ENCODE measurements at regions not wholly inside any gene's neighbourhood (a gene's known extent, or its start where the extent isn't known, plus 50 kb on each side); places are given as distances from the start of the nearest gene placed in this dataset.

DNA sequence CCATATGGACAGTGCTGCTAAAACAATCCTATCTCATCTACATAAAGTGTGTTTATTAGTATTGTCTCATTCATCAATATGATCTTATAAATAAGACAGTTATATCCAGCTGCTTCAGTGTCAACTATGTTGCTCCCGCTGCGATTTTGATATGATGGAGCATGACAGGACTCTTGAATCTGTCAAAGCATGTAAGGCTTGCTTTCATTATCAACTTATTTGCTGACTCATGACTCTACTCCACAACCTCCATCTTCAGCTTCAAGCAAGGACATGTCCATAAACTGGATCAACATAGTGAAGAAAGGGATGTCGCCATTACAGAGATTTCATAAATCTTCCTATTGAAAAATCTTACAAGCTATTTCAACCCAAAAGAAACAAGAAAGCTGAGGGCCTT lies 2812.6 kb downstream of the PCDH9 start:
- H3K9me3 Mint-ChIP-seq: no peaks in the 10 kb centered on the region

GRCh38 chr13:64414381-64414780 lies 2815.8 kb downstream of the PCDH9 start:
- ChIA-PET POLR2A (interaction anchor here (0.6 kb wide), 1 partner anchor 11 kb away, joined by 6 read pairs; no protein-coding TSS in a partner anchor), CTCF (no interaction called here)
- Mint-ChIP-seq H3K27me3 (ENCODE audit: low read depth) (no peaks in the 10 kb centered on the region), H3K4me1 (no peaks in the 10 kb centered on the region), H3K36me3 (no peaks in the 10 kb centered on the region), H3K9me3 (no peaks in the 10 kb centered on the region), H3K4me3 (no peak overlapping the region), H3K27ac (no peak overlapping the region)
- no peak for DNase-seq (ENCODE audit: low spot score)
- TF ChIP-seq JAZF1 (CRISPR knock-in tag; IDR thresholded peaks at IDR 0.05): no peak
- no peak for TF ChIP-seq ZNF219 (CRISPR knock-in tag; IDR thresholded peaks at IDR 0.05; ENCODE audit: borderline replicate concordance)
- TF ChIP-seq SOX15 (CRISPR knock-in tag; IDR thresholded peaks at IDR 0.05): no peak
- no peak for TF ChIP-seq ZNF423 (CRISPR knock-in tag; IDR thresholded peaks at IDR 0.05)
- TF ChIP-seq, protein P1, sequence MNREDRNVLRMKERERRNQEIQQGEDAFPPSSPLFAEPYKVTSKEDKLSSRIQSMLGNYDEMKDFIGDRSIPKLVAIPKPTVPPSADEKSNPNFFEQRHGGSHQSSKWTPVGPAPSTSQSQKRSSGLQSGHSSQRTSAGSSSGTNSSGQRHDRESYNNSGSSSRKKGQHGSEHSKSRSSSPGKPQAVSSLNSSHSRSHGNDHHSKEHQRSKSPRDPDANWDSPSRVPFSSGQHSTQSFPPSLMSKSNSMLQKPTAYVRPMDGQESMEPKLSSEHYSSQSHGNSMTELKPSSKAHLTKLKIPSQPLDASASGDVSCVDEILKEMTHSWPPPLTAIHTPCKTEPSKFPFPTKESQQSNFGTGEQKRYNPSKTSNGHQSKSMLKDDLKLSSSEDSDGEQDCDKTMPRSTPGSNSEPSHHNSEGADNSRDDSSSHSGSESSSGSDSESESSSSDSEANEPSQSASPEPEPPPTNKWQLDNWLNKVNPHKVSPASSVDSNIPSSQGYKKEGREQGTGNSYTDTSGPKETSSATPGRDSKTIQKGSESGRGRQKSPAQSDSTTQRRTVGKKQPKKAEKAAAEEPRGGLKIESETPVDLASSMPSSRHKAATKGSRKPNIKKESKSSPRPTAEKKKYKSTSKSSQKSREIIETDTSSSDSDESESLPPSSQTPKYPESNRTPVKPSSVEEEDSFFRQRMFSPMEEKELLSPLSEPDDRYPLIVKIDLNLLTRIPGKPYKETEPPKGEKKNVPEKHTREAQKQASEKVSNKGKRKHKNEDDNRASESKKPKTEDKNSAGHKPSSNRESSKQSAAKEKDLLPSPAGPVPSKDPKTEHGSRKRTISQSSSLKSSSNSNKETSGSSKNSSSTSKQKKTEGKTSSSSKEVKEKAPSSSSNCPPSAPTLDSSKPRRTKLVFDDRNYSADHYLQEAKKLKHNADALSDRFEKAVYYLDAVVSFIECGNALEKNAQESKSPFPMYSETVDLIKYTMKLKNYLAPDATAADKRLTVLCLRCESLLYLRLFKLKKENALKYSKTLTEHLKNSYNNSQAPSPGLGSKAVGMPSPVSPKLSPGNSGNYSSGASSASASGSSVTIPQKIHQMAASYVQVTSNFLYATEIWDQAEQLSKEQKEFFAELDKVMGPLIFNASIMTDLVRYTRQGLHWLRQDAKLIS (CRISPR knock-in tag; IDR thresholded peaks at IDR 0.05; ENCODE audit: borderline replicate concordance): no peak
- TF ChIP-seq ZNF263 (CRISPR knock-in tag; IDR thresholded peaks at IDR 0.05; ENCODE audit: low read depth): no peak
- TF ChIP-seq SMAD4 (CRISPR knock-in tag; IDR thresholded peaks at IDR 0.05): no peak
- TF ChIP-seq, protein P2, sequence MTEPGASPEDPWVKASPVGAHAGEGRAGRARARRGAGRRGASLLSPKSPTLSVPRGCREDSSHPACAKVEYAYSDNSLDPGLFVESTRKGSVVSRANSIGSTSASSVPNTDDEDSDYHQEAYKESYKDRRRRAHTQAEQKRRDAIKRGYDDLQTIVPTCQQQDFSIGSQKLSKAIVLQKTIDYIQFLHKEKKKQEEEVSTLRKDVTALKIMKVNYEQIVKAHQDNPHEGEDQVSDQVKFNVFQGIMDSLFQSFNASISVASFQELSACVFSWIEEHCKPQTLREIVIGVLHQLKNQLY (CRISPR knock-in tag; IDR thresholded peaks at IDR 0.05): no peak
- TF ChIP-seq ZNF232 (CRISPR knock-in tag; IDR thresholded peaks at IDR 0.05): no peak
- no peak for TF ChIP-seq TCF7 (CRISPR knock-in tag; IDR thresholded peaks at IDR 0.05; ENCODE audit: low read depth)
- TF ChIP-seq CREB1 (CRISPR knock-in tag; IDR thresholded peaks at IDR 0.05): no peak
- TF ChIP-seq NR2C2 (CRISPR knock-in tag; IDR thresholded peaks at IDR 0.05): no peak
- TF ChIP-seq MXD4 (CRISPR knock-in tag; IDR thresholded peaks at IDR 0.05; ENCODE audit: borderline replicate concordance): no peak
- no peak for TF ChIP-seq NFATC4 (CRISPR knock-in tag; IDR thresholded peaks at IDR 0.05)
- TF ChIP-seq ZNF416 (CRISPR knock-in tag; IDR thresholded peaks at IDR 0.05): no peak
- no peak for TF ChIP-seq OVOL2 (CRISPR knock-in tag; IDR thresholded peaks at IDR 0.05; ENCODE audit: borderline replicate concordance)
- no peak for TF ChIP-seq E2F5 (CRISPR knock-in tag; IDR thresholded peaks at IDR 0.05)
- no peak for ATAC-seq

More for the DNA sequence above, 2812.6 kb downstream of the PCDH9 start:
- Mint-ChIP-seq H3K4me3 (no peak overlapping the region), H3K4me1 (no peaks in the 10 kb centered on the region), H3K36me3 (no peaks in the 10 kb centered on the region), H3K27me3 (ENCODE audit: low read depth) (no peaks in the 10 kb centered on the region), H3K27ac (no peak overlapping the region)
- ATAC-seq (no peak), DNase-seq (ENCODE audit: low spot score) (no peak)
- ChIA-PET CTCF (no interaction called here), POLR2A (no interaction called here)
- TF ChIP-seq CREB1 (CRISPR knock-in tag; IDR thresholded peaks at IDR 0.05): no peak

GRCh38 chr13:64413529-64413928 lies 2816.6 kb downstream of the PCDH9 start:
- no peaks in the 10 kb centered on the region for H3K36me3 Mint-ChIP-seq
- ATAC-seq: no peak
- H3K4me3 Mint-ChIP-seq: no peak overlapping the region
- CTCF ChIA-PET: no interaction called here
- no peaks in the 10 kb centered on the region for H3K9me3 Mint-ChIP-seq
- no peaks in the 10 kb centered on the region for H3K27me3 Mint-ChIP-seq (ENCODE audit: low read depth)
- POLR2A ChIA-PET: interaction anchor here (0.6 kb wide), 1 partner anchor 12 kb away, joined by 6 read pairs; no protein-coding TSS in a partner anchor
- H3K4me1 Mint-ChIP-seq: no peaks in the 10 kb centered on the region
- DNase-seq (ENCODE audit: low spot score): no peak
- no peak overlapping the region for H3K27ac Mint-ChIP-seq
- TF ChIP-seq SMAD3 (CRISPR knock-in tag; IDR thresholded peaks at IDR 0.05; ENCODE audit: borderline replicate concordance): no peak
- no peak for TF ChIP-seq ATF2 (CRISPR knock-in tag; IDR thresholded peaks at IDR 0.05; ENCODE audit: borderline replicate concordance, low read depth)
- TF ChIP-seq ZSCAN18 (CRISPR knock-in tag; IDR thresholded peaks at IDR 0.05): no peak
- no peak for TF ChIP-seq ZNF425 (CRISPR knock-in tag; conservative IDR thresholded peaks at IDR 0.05)
- TF ChIP-seq, protein P3, sequence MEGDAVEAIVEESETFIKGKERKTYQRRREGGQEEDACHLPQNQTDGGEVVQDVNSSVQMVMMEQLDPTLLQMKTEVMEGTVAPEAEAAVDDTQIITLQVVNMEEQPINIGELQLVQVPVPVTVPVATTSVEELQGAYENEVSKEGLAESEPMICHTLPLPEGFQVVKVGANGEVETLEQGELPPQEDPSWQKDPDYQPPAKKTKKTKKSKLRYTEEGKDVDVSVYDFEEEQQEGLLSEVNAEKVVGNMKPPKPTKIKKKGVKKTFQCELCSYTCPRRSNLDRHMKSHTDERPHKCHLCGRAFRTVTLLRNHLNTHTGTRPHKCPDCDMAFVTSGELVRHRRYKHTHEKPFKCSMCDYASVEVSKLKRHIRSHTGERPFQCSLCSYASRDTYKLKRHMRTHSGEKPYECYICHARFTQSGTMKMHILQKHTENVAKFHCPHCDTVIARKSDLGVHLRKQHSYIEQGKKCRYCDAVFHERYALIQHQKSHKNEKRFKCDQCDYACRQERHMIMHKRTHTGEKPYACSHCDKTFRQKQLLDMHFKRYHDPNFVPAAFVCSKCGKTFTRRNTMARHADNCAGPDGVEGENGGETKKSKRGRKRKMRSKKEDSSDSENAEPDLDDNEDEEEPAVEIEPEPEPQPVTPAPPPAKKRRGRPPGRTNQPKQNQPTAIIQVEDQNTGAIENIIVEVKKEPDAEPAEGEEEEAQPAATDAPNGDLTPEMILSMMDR (IDR thresholded peaks at IDR 0.05): no peak
